Sigmoid colon (tissue), 6 donors: ENCODE measurements at regions not wholly inside any gene's neighbourhood (a gene's known extent, or its start where the extent isn't known, plus 50 kb on each side); places are given as distances from the start of the nearest gene placed in this dataset.

ENCODE experiments used
- DNase-seq: peaks from one replicate; pipeline ENCODE4 v3.0.0-alpha.2; 2019
- H3K27ac ChIP-seq, 4 donors: fragments of 200-600 bp; sonication (generic); one replicate each; pipeline ENCODE4 v1.5.1; 2016 to 2019; ENCODE audit warnings: mild to moderate bottlenecking in 1 of 4
- H3K27me3 ChIP-seq, 3 donors: fragments of 200-600 bp; sonication (generic); one replicate each; pipeline ENCODE4 v1.5.1; 2019; ENCODE audit warnings: mild to moderate bottlenecking in 1 of 3
- H3K36me3 ChIP-seq, 4 donors: fragments of 200-600 bp; sonication (generic); one replicate each; pipeline ENCODE4 v1.5.1; 2016 to 2019
- H3K4me1 ChIP-seq, 4 donors: fragments of 200-600 bp; sonication (generic); one replicate each; pipeline ENCODE4 v1.5.1; 2017 to 2019
- H3K4me3 ChIP-seq, 4 donors: fragments of 200-600 bp; sonication (generic); one replicate each; pipeline ENCODE4 v1.5.1; 2017 to 2019; ENCODE audit warnings: mild to moderate bottlenecking in 2 of 4, moderate library complexity in 1 of 4
- H3K9me3 ChIP-seq, 4 donors: fragments of 200-600 bp in 3 of 4; sonication (generic) in 3 of 4; one replicate each; pipeline versions ENCODE4 v1.5.1 to v1.6.1; 2013 to 2019
- CTCF ChIP-seq, 4 experiments: fragments of 450-650 bp in 3 of 4; fragments of 200-600 bp in 1 of 4; IDR thresholded peaks; one replicate each; pipeline ENCODE4 v1.5.1; 2016 to 2019; ENCODE audit warnings: antibody characterized with exemption in 4 of 4, mild to moderate bottlenecking in 3 of 4, moderate library complexity in 2 of 4
- EP300 ChIP-seq, 4 donors: sonication (generic); formaldehyde crosslinking; IDR thresholded peaks; one replicate each; pipeline ENCODE4 v1.6.1; 2017; ENCODE audit warnings: antibody characterized with exemption in 4 of 4
- POLR2A ChIP-seq, 2 donors: fragments of 450-650 bp; IDR thresholded peaks; one replicate each; pipeline ENCODE4 v1.6.1; 2016; ENCODE audit warnings: antibody characterized with exemption in 2 of 2, mild to moderate bottlenecking in 2 of 2, moderate library complexity in 2 of 2
- POLR2AphosphoS5 ChIP-seq, 4 donors: sonication (generic); formaldehyde crosslinking; IDR thresholded peaks; one replicate each; pipeline ENCODE4 v1.6.1; 2017; ENCODE audit warnings: antibody characterized with exemption in 4 of 4
- WGBS, 2 donors: extraction: QIAGEN DNeasy Blood & Tissue Kit; methylation state at CpG; one replicate each; pipeline ENCODE4 v1.1.7; 2013; 5-methylcytosine and 5-hydroxymethylcytosine counted together
- intact Hi-C: fragments of 100-400 bp; cut with DNase I; formaldehyde crosslinking; loops from one replicate; pipeline ENCODE4 v1.15.1; 2023
- donor health status: healthy with polysubstance abuse.
- donor health status: healthy.

GRCh38 chr18:51998066-51998465 lies 341.9 kb upstream of the DCC start:
- TF ChIP-seq POLR2A (IDR thresholded peaks at IDR 0.05) = no peak
- TF ChIP-seq EP300 (IDR thresholded peaks at IDR 0.05) = no peak
- TF ChIP-seq CTCF (IDR thresholded peaks at IDR 0.05) = no peak
- no peak for TF ChIP-seq POLR2AphosphoS5 (IDR thresholded peaks at IDR 0.05)
- no peaks in the 10 kb centered on the region for H3K27me3 ChIP-seq
- no peak for DNase-seq
- no peak overlapping the region for H3K27ac ChIP-seq
- no peaks in the 10 kb centered on the region for H3K4me1 ChIP-seq
- WGBS, 2 donors = 66 to 80% methylated on average over 3 of the region's 3 CpGs
- intact Hi-C loops = no loop called here
- no peak overlapping the region for H3K4me3 ChIP-seq
- H3K9me3 ChIP-seq = no peaks in the 10 kb centered on the region
- no peaks in the 10 kb centered on the region for H3K36me3 ChIP-seq

GRCh38 chr18:51998711-51999110 lies 341.3 kb upstream of the DCC start:
- Histone ChIP-seq H3K27me3 (no peaks in the 10 kb centered on the region), H3K4me3 (no peak overlapping the region), H3K4me1 (no peaks in the 10 kb centered on the region), H3K9me3 (no peaks in the 10 kb centered on the region), H3K27ac (no peak overlapping the region), H3K36me3 (no peaks in the 10 kb centered on the region)
- 84 to 86% methylated on average over 3 of the region's 3 CpGs for WGBS, 2 donors
- intact Hi-C loops = no loop called here
- no peak for DNase-seq
- TF ChIP-seq POLR2AphosphoS5 (IDR thresholded peaks at IDR 0.05) (no peak), POLR2A (IDR thresholded peaks at IDR 0.05) (no peak), CTCF (IDR thresholded peaks at IDR 0.05) (no peak), EP300 (IDR thresholded peaks at IDR 0.05) (no peak)

GRCh38 chr18:51999351-51999750 lies 340.6 kb upstream of the DCC start:
- TF ChIP-seq CTCF (IDR thresholded peaks at IDR 0.05) (no peak), POLR2AphosphoS5 (IDR thresholded peaks at IDR 0.05) (no peak), EP300 (IDR thresholded peaks at IDR 0.05) (no peak), POLR2A (IDR thresholded peaks at IDR 0.05) (no peak)
- no peak overlapping the region for H3K4me3 ChIP-seq
- WGBS, 2 donors = 51 to 63% methylated on average over 2 of the region's 2 CpGs
- no peak overlapping the region for H3K27ac ChIP-seq
- no peaks in the 10 kb centered on the region for H3K36me3 ChIP-seq
- H3K27me3 ChIP-seq = no peaks in the 10 kb centered on the region
- intact Hi-C loops = no loop called here
- no peaks in the 10 kb centered on the region for H3K9me3 ChIP-seq
- no peaks in the 10 kb centered on the region for H3K4me1 ChIP-seq
- no peak for DNase-seq

- 81 to 87% methylated on average over 1 of the region's 1 CpG for WGBS, 2 donors
These were observed 339.6 kb upstream of the DCC start for GRCh38 chr18:52000435-52000834.

More at GRCh38 chr18:52000435-52000834, 339.6 kb upstream of the DCC start:
- Histone ChIP-seq H3K4me3 (no peak overlapping the region), H3K27me3 (no peaks in the 10 kb centered on the region), H3K9me3 (no peaks in the 10 kb centered on the region), H3K4me1 (no peaks in the 10 kb centered on the region), H3K36me3 (no peaks in the 10 kb centered on the region), H3K27ac (no peak overlapping the region)
- TF ChIP-seq CTCF (IDR thresholded peaks at IDR 0.05) (no peak), POLR2A (IDR thresholded peaks at IDR 0.05) (no peak), EP300 (IDR thresholded peaks at IDR 0.05) (no peak), POLR2AphosphoS5 (IDR thresholded peaks at IDR 0.05) (no peak)
- intact Hi-C loops = no loop called here
- DNase-seq = no peak
